HG02938 (cell line): ENCODE measurements at regions not wholly inside any gene's neighbourhood (a gene's known extent, or its start where the extent isn't known, plus 50 kb on each side); places are given as distances from the start of the nearest gene placed in this dataset.
"Not testable (repeated sequence)": the region's sequence is repeated elsewhere in the genome, so short reads cannot be mapped to it uniquely, and the experiment has no call there.

Experiments used
- ATAC-seq: cut with Tn5 transposase; IDR thresholded peaks from one replicate; pipeline ENCODE4 v1.9.1; 2021; ENCODE audit warnings: mild to moderate bottlenecking, moderate library complexity; ENCODE audit not compliant: unreplicated experiment

- not testable (repeated sequence) for ATAC-seq
Measured at GRCh38 chr1:238601604-238602003, 710.9 kb upstream of the ZP4 start.

- ATAC-seq = no peak
Measured at GRCh38 chr1:238596703-238597102, 706.0 kb upstream of the ZP4 start.

- no peak for ATAC-seq
Measured at GRCh38 chr1:238592621-238593020, 701.9 kb upstream of the ZP4 start.

GRCh38 chr1:238589843-238590435 lies 699.2 kb upstream of the ZP4 start:
- no peak for ATAC-seq

GRCh38 chr1:238582816-238583215 lies 692.1 kb upstream of the ZP4 start:
- ATAC-seq = no peak

GRCh38 chr1:238581332-238581731 lies 690.6 kb upstream of the ZP4 start:
- no peak for ATAC-seq

- no peak for ATAC-seq
Measured at GRCh38 chr1:238568735-238569134, 678.0 kb upstream of the ZP4 start.

- no peak for ATAC-seq
Measured at GRCh38 chr1:238562341-238562740, 671.6 kb upstream of the ZP4 start.

- no peak for ATAC-seq
Measured at GRCh38 chr1:238558746-238559145, 668.0 kb upstream of the ZP4 start.

GRCh38 chr1:238558156-238558555 lies 667.4 kb upstream of the ZP4 start:
- no peak for ATAC-seq

- ATAC-seq = no peak
Measured at GRCh38 chr1:238552271-238552670, 661.5 kb upstream of the ZP4 start.

GRCh38 chr1:238549137-238549536 lies 658.4 kb upstream of the ZP4 start:
- ATAC-seq = no peak

- ATAC-seq = no peak
Measured at GRCh38 chr1:238546118-238546517, 655.4 kb upstream of the ZP4 start.

GRCh38 chr1:238537641-238538040 lies 646.9 kb upstream of the ZP4 start:
- ATAC-seq = no peak

GRCh38 chr1:238530209-238530851 lies 639.6 kb upstream of the ZP4 start:
- ATAC-seq = no peak

GRCh38 chr1:238517711-238518110 lies 627.0 kb upstream of the ZP4 start:
- ATAC-seq = no peak

GRCh38 chr1:238501290-238501689 lies 610.6 kb upstream of the ZP4 start:
- ATAC-seq = no peak

- ATAC-seq = no peak
Measured at GRCh38 chr1:238499021-238499420, 608.3 kb upstream of the ZP4 start.

GRCh38 chr1:238492271-238492670 lies 601.5 kb upstream of the ZP4 start:
- no peak for ATAC-seq

- ATAC-seq = no peak
Measured at GRCh38 chr1:238491265-238491664, 600.5 kb upstream of the ZP4 start.

GRCh38 chr1:238489006-238489405 lies 598.3 kb upstream of the ZP4 start:
- ATAC-seq = no peak

- no peak for ATAC-seq
Measured at GRCh38 chr1:238488401-238488800, 597.7 kb upstream of the ZP4 start.

GRCh38 chr1:238487931-238488330 lies 597.2 kb upstream of the ZP4 start:
- no peak for ATAC-seq
